Iris pigment epithelial cell (primary cell): ENCODE measurements at regions not wholly inside any gene's neighbourhood (a gene's known extent, or its start where the extent isn't known, plus 50 kb on each side); places are given as distances from the start of the nearest gene placed in this dataset.
"Not testable (repeated sequence)": the region's sequence is repeated elsewhere in the genome, so short reads cannot be mapped to it uniquely, and the experiment has no call there.

Experiments
- DNase-seq: peaks from one replicate; pipeline ENCODE4 v3.0.0-alpha.2; 2011; ENCODE audit warnings: low read depth

DNA sequence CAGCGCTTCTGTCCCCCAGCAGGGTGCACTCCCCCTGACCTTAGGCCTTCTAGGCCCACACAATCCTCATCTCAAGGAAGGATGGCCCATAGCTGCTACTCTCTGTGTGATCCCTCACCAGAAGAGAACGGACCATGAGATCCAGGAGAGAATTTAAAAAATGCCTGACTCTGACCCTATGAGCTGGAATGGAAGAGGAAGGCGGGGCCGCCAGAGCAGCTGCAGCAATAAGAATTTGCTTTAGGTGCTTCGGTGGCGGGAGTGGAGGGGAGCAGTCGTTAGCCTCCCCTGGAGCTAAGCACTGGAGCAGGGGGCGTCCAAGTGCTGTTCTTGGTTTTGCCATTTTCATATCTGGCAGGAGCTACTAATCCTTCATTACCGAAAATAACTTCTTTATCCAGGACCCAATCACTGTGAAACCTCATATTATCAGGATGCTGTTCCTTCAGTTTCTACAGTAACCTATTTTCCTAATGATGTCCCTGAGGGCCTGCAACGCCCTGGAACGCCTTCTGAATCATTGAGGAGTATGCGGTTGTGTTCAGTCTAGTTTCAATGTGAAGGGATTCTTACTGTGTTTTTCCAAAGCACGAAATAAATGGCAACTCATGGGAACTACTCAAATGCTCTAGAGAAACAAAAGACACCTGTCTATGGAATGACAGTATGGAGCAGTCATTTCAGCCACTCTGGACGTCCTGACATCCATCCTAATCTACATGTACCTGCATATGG is 105.1 kb upstream of the SIX2 start:
- no peak for DNase-seq

DNA sequence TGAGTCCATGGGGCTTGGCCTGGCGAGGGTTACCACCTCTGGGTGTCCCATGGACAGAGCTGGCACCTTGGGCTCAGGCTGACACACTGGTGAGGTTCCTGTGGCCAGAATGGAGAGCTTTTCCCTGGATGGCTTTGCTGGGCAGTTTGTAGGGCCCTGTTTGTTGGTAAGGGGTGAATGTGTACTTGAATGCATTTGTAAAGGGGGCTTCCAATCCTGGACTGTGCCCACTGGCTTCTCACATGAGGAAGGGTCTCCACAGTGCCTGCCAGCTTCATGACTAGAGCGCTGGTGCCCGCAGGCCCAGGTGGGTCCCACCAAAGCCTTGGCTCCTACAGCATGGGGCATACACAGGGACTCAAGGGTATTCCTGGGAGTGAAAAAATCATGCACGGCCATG is 103.5 kb upstream of the SIX2 start:
- no peak for DNase-seq

DNA sequence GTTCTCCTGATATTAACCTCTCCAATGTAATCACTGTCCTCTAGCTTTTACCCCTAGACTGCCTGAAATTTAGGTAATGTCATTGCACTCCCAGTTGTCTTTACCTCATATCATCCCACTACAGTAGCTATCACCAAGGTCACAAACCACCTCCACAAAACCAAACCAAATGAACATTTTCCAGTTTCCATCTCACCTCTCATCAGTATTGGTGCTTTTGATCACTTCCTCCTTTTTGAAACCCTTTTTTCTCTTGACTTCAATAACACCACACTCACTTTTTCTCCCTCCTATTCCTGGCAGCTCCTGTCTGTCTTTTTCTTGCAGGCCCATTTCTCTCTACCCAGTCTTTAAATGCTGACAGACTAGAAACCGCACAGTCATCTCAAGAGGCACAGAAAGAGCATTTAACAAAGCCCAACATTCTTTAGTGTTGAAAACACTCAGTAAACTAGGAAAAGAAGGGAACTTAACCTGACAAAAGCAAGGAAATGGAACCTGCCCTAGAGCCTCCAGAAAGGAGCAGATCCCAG is 95.9 kb upstream of the SIX2 start:
- DNase-seq = no peak

DNA sequence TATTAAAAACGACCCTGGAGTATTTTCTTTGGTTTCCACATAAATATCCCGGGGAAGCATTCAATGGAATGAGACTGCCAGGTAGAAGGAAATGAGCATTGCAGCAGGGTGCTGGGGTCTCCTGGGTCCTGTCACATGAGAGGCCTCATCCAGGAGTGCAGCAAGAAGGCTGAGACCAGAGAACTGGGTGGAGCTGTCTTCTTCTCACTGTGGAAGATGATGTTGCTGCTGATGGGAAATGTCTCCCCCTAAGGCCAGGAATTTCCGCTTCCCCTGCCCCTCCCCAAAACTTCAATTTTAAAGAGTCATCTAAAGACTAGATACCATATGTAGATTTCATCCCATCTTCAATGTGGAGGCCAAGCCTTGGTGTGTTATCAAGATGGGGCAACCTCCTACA is 95.2 kb upstream of the SIX2 start:
- no peak for DNase-seq

DNA sequence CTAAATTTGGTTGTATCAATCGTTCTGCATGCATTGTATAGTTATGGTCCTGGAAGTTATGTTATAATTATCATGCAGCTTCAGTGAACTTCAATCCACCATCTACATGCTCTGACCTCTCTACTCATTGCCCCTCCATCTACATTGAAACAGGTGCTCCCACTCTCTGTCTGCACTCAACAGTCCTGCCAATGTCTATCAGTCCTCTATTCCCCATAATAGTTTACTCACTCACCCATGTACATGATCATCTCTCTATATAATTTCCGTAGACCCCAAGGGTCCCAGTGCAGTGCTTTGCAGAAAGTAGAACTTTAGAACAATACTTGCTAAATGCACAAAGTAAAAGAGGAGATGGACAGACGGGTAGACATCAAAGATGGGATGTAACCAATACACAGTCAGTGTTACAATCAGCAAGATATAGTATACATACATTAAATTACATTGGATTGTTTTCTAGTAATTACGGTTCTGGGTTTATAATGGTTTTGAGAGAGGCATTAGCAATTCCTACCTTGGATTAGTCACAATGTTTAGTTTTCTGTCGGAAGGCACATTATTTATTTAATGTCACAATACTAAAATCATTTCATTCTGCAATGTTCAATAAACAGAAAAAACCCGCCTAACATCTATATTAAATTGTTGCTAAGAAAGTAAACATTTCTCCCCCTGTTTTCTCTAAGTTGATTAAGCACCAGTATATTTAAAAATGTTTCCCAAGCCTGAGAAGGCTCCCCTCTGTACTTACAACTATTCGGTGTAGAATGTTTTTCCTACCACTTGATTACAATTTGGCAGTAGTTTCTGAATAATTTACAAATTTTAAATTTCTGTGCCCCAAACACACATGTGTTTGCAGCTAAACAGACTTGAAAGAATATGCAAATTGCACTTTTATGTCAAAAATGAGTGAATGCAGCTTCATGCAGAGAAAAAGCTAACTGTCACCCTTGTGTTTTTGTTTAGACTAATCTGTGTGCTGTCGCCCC is 94.4 kb upstream of the SIX2 start:
- no peak for DNase-seq

DNA sequence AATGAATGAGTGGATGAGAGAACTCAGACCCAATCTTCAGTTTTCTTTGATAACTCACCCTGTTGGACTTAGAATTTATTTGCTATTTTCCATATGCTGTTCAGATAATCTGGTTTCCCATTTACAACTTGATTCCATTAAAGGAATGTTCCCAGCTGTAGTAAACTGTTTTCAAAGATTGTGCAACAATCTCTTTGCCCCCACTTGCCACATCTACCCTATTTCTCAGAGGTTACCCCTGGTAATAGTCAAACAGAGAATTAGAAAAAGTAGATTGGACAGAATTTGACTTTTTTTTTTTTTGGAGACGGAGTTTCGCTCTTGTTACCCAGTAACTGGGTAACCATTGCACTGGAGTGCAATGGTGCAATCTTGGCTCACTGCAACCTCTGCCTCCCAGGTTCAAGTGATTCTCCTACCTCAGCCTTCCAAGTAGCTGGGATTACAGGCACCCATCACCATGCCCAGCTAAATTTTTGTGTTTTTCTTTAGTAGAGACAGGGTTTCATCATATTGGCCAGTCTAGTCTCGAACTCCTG is 93.4 kb upstream of the SIX2 start:
- DNase-seq = no peak

DNA sequence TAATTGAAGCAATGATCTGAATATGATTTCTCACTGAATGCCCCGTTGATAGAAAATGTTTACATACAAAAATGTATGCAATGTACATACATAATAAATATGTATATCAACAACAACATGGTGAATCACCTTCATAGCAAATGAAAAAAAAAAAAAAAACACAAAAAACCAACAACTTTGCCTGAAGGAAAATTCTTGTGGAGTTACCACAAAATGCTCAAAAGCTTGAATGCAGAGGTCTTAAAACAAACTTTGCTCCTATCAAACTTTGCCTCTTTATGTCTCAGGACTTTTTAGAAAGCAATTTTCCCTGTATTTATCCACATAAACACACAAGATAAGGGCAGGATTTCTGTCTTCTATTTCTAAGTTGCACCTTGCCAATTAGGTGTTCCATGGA is 92.9 kb upstream of the SIX2 start:
- DNase-seq = no peak

DNA sequence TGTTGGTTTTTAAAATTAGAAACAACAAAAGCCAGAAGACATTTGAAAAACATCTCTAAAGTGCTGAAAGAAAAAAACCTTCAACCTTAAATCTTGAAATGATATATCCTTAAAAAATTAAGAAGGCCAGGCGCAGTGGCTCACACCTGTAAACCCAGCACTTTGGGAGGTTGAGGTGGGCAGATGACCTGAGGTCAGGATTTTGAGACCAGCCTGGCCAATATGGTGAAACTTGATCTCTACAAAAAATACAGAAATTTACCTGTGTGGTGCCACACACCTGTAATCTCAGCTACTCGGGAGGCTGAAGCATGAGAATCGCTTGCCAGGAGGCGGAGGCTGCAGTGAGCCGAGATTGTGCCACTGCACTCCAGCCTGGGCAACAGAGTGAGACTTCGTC is 87.7 kb upstream of the SIX2 start:
- DNase-seq = no peak

DNA sequence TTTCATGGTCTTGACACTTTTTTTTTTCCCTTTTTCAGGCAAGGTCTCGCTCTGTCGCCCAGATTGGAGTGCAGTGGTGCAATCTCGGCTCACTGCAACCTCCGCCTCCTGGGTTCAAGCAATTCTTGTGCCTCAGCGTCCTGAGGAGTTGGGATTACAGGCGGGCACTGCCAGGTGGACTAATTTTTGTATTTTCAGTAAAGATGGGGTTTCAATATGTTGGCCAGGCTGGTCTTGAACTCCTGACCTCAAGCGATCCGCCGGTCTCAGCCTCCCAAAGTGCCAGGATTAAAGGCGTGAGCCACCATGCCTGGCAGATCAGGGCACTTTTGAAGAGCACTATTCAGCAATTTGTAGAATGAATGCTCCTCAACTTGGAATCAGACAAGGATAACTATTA is 86.8 kb upstream of the SIX2 start:
- not testable (repeated sequence) for DNase-seq

DNA sequence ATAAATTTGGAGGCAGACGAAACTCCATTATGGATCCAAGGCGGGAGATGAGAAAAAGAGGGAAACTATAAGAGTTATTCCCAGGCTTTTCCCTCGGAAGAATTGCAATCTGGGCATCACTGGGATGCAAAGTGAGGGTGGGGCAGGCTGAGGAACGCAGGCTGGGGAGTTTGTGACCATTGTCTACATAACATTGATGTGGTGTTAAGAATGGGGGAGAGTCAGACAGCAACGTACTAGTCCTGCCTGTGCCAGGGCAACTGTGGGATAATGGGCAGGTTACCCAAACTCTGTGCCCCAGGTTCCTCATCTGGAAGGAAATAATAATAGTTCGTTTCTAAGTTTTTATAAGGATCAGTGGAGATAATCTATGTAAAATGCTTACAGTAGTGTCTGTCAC is 84.4 kb upstream of the SIX2 start:
- DNase-seq = no peak

DNA sequence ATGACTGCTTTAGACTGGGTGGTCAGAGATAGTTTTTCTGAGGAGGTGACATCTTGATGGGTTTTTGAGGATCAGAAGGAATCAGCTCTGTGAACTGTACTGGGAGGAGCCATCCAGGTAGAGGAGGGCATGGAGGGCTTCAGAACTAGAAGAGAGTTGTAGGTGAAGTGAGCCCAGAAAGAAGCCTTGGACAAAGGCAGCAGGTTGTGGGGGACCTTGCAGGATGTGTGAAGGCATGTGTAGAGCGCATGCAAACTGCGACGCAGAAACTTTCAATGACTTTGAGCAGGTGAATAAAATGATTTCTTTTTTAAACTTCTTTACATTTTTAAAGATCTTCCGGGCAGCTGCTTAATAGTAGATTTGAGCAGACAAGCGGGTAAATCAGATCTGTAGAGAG is 83.9 kb upstream of the SIX2 start:
- no peak for DNase-seq

DNA sequence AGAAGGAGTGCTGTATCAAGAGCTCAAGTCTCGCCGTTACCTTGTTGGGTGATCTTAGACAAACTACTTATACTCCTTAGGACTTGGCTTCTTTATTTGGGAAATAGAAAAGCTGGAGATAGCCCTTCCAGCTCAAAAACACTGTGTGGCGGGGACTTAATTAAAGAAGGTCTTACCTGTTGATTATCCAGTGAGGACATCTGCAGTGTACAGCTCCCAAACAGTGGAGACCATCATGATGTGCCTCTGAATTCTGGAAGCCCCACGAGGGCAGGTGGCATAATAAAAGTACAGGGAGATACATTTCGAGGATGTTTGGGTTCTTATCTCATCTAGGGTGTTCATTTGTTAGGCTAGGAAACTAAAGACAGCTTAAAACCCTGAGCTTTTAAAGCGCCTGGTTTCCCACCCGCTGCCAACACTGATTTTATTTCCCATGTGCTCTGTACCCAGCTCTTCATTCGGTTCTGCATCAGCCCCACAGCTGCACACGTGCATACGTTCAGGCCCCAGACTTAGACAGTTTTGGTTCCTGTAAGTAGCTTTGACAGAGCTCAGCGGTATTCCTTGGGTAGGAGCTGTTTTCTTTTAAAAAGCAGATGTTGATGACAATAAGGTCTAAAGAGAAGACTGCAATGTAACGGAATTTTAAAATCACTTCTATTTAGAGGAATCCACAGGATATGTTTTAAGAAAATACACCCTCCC is 80.5 kb upstream of the SIX2 start:
- no peak for DNase-seq

DNA sequence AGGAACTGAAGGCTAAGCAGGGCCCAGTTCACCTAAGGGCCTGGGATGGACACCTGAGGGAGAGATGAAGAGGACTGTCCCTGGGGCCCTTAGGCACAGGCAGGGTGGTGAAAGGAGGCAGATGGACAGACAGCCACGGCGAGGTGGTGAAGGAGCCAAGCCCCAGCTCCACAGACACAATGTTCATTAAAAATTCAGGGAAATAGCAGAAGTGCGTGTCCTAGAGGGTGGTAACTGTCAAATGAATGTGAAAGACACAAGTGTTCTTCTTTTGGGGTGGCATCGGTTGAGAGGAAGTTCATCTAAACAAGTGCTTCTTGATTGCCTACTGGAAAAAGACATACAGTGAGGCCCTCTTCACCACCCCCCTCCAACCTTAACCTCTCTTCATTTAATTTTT is 76.2 kb upstream of the SIX2 start:
- no peak for DNase-seq

DNA sequence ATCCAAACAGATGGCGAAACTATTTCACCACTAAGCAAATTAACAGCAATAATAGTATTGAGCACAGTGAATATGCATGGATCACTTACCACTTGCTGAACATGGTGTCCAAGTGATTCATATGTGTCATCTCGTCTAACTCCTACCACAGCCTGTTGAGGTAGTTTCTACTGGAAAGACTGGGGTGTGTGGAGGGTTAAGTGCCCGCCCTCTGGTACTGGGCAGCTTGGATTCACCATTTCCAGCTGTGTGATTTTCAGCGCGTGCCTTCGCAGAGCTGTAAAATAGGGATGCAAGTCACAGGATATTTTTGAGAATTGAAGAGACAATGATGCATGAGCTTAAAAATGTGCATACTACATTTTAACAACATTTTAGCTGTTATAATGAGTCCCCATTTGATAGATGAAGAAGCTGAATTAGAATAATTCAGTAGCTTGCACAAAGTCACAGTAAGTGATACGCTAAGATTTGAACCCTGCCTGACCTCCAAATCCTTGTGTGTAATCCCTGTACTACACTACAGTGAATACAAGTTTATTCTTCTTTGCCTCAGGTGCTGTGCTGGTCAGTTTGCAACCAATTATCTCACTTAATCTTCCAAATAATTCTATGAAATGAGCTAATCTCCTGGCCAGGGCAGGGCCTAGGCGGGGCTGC is 75.2 kb upstream of the SIX2 start:
- DNase-seq = no peak

DNA sequence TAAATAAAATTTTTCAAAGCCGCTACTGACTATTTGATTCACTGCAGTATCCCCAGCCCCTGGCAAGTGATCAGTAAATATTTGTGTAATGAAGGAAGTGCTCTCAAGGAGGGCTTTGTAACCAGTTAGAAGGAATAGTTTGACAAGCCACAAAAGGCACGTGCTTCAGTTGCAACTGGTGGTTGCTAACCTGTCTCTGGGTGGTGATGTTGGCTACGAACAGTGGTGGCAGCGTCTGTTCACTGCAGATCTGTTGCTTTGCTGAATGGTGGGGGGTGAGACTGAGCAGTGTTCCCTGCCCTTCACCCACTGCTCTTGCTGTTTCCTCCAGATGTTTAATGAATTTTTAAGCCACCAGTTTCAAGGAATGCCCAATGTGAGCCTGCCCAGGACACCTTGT is 73.9 kb upstream of the SIX2 start:
- DNase-seq = no peak

DNA sequence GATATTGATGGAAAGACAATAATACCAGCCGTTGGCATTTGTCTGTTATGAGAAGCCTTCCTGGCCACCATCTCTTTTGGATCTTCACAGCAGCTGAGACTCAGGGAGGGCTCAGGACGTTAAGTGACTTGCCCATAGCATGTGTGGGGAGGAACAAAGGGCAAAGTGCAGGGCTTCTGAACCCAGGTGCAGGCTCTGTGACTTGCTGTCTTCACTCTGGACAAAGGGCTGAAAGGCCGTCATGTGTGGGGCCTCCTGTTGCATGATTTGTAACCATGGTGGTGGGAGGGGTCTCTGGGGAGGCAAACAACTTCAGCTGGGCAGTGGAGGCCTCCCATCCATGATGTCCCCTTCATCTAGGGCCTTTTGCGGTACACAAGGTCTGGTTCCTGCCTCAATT is 65.5 kb upstream of the SIX2 start:
- DNase-seq = no peak

DNA sequence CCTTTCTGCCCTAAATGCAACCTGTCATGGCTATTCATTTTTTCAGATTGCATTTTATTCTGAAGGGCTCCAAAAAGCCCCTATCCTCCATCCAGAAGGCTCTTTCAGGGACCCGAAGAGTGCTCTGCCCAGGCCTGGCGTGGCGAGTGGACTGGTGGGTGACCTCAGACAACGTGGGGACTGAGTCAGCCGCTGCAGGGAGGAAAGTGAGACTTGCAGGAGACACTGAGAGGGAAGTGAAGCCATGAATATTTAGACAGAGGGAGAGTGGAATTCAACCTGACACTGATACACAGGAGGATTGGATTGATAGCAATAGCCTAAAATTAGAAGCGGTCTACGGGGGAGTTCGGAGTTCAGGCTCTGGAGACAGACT is 63.6 kb upstream of the SIX2 start:
- DNase-seq = no peak

DNA sequence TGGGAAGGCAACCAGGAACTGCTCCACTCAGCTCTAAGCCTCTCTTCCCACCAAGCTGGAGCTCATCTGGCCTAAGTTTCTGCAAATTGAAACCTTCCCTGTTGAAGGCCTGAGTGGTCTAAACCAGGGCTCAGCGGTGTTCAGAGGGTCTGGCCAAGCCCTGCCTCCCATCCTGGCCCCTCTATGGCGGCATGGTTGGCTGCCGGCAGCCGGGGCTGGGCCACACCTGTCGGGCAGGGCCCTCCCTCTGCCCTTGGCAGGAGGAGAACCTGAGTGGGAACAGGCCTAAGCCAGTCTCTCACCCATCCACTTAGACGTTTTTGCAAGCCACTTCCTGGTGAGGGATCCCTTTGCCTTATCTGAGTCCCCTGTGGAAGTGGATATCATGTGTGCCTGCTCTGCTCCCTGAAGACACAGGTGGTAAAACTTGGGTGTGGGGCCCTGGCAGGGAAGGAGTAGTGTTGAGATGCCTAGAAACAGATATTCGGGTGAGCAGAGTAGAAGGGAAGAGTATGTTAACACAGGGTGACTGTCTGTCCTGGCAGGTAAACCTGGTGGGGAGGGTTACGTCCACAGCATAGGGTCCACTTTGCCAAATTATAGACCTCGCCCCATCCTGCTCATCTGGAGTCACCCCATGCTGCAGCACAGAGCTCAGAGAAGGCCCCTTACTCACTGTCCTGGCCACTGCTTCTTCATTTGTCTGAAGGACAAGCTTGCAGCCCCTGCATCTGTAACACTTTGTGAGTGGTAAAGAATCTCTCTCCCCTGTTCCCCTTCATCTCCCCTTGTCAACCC is 63.0 kb upstream of the SIX2 start:
- no peak for DNase-seq

DNA sequence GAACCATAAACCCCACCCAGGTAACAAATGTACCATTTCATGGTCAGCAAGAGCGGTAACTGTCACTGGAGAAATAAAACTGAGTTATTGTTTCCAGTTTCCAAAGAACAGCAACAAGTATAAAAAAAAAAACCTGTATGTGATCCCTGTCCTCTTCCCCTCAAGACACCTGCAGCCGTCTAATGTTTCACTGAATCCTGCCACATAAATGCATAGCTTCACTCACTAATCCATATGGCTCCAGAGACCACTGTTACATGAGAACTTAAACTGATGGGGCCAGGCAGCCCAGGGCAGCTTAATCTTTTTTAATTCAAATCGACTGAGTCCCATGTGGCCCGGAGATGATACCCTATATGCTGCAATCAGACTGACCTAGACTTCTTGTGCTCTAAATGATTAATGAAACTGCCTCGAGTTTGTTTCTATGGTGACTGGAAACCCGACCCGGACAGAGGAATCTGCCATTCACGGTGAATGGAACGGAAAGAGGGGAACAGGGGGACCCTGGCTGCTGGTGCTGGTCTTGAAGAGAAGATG is 60.9 kb upstream of the SIX2 start:
- peak; percentile 22 for DNase-seq

DNA sequence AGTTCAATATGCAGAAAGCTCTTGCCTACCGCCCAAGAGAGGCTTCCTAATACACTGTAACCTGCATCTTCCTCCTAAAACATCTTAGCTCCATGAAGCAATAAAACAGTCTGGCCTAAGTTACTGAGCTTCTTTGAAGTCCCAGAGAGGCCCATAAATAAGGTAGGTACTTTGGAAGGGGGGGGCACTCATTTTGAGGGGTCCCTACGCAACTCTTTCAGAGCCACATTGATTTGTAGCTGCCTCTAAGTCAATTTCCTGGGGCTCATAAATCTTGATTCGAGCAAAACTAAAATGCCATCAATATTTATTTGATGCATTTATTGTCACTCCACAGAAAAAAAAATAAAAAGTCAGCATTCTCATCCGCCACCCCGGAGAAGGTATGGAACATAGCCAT is 60.4 kb upstream of the SIX2 start:
- no peak for DNase-seq
